ENCODE measurements at regions not wholly inside any gene's neighbourhood (a gene's known extent, or its start where the extent isn't known, plus 50 kb on each side); places are given as distances from the start of the nearest gene placed in this dataset.

DNA sequence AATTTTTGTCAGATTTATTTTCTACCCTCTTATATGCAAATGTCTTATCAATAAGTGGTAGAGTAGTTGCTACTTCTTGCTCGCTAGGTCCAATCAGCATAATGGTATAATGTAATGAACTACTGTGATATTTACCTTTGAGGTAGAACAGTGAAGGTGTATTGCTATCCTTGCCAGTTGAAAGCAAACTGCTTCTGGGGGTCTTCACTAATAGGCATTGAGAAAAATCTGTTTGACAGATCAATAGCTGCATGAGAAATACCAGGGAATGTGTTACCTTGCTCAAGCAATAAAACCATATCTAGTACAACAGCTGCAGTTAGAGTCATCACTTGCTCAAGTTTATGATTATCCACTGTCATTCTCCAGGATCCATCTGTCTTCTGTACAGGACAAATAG lies 50.1 kb upstream of the EFEMP1 start:
- in situ Hi-C loops (cut with MboI; ENCODE audit: low sequenced_read_pairs): no loop called here

DNA sequence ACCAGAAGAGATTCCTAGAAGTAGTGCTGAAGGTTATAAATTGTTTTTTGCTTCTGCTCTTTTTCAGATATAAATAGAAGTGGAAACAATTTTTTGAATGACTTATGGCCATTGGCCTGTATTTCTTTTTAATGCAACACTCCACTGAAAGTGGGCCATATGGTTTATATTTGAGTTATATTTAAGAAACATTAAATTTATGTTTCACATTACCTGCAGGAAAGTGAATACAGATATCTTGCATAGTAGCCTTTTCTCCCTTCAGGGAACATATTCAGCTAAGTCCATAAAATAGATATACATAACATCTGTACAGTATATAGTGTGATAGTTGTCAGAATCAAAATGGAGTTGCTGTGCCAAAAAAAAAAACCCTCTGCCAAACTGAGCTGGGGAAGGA lies 53.1 kb upstream of the EFEMP1 start:
- in situ Hi-C loops (cut with MboI; ENCODE audit: low sequenced_read_pairs): no loop called here

DNA sequence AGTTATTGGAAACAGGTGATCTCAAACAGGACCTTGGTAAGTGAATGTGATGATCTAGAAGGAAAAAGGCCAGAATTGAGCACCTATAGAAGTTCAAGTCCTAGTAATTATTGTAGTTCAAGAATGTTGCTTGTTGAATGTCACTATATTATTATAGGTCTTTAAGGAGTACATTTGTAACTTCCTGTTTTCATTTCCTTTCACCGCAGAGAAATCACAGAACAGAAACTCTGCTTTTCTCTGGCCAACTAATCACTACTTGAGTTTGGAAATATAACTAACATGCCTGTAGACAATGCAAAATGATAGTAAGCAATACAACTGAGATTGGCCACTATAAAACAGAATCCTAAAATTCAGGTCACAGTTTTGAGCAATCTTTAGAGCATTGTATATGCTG lies 61.8 kb upstream of the EFEMP1 start:
- in situ Hi-C loops (cut with MboI; ENCODE audit: low sequenced_read_pairs): no loop called here

DNA sequence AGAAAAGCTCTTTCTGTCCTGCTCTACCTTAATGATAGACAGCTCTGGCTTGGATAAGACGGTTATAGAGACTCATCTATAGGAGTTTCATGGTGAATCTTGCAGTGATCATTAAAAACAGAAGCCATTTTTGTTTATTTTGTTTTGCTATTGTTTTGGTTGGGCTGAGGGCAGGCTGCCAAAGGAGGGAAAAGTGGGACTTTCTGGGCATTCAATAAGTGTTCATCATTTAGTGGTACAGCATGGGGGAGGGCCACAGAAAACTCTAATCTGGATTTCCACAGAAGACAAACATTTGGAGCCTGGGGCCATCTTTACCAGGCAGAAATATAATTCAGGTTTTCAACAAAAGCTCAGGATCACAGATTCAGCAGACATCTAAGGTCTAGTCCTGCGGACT lies 62.4 kb upstream of the EFEMP1 start:
- in situ Hi-C loops (cut with MboI; ENCODE audit: low sequenced_read_pairs): no loop called here

DNA sequence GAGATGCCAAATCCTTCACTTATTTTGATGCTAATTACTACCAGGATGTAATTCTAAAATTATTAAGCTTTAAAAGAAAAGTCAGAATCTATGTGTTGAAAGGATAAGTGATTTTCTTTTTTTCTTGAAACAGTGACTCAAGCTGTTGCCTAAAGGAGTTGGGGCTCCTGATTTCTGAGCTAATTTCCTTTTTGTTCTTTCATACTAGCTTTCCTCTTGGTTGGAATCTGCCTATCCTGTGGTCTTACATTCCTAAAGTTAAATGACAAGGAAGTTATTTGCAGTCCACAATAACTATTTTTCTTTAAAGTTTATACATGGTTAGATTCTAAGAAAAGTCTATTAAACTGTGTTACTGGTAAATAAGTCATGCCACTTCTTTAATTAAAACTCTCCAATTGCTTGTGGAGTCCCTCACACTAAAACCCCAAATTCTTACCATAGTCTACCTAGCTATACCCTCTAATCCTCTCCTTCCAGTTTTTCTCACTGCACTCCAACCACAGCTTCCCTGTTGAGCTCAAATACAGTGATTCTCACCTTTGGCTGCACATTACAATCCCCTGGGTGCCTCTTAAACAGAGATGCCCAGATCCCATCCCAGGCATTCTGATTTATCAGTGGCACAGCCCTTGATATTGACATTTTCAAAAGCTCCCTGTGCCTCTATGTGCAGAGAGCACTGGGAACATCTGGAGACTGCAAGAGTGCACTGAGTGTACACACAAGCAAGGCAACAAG lies 63.3 kb upstream of the EFEMP1 start:
- in situ Hi-C loops (cut with MboI; ENCODE audit: low sequenced_read_pairs): no loop called here

DNA sequence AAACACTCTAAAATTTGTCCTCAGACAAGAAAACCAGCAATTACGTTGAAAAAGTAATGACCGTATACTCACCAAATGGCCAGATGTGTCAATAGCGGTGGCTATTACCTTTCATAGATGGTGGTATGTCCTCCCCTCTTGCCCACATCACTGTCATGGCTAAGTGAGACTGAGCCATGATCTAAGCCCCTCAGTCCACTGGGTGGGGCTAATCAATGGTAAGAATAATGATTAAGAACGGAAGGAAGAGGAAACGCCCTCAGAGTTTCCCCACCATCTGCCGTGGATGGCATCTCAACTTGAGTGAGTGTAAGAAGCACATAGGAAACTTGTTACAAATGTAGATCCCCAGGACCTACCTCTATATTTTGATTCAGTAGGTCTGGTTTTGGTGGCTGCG lies 65.8 kb upstream of the EFEMP1 start:
- in situ Hi-C loops (cut with MboI; ENCODE audit: low sequenced_read_pairs): no loop called here

DNA sequence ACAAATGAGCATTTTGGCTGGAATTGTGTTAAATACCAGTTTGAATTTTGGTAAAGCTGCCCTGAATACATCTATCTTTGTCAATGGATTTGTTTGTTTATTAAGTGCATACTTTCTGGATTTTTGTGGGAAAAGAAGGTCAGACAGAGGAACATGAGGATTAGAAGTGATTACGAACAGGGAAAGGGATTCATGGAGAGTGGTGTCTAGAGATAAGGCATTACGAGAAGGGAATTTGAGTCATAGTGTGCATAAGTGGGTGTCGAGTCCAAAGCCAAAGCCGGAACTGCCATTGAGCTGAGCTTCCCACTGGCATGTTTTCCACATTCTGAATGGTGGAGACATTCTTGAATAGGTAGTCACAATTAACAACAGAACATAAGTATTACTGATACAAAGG lies 68.9 kb upstream of the EFEMP1 start:
- in situ Hi-C loops (cut with MboI; ENCODE audit: low sequenced_read_pairs): no loop called here

DNA sequence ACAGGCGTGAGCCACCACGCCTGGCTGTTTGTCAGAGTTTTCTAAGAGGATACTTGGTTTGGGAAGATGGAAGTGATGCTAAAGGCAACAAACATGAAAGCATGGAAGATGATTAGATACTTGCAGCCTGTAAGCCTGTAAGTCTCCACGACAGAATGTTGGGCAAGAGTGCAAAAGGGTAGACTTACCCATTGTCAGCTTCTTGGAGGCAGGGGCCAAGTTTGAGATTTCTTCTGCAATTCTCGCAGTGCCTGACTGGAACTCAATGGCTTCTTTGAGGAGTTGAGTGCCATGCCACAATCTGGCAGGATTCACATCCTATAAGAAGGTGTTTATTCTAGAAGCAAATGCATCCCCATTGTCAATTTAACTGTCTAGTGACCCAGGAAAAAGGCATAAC lies 70.1 kb upstream of the EFEMP1 start:
- in situ Hi-C loops (cut with MboI; ENCODE audit: low sequenced_read_pairs): no loop called here

DNA sequence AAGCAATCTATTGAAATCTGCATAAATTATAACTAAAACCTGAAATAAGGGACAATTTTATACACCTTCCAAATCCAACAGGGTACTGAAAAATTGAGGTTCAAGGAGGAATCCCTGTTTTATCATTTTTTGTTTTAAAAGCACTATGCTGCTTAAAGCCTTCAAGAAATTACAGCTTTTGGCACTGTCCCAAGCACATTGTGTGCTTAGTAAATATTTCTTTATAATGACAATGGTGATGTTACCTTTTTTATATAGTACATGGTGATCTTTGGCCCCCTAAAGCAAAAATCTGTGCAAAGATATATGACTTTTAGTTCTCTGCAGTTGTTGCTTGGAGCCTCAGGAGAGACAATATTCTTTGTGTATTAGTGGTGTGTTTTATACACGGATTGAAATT lies 71.6 kb upstream of the EFEMP1 start:
- in situ Hi-C loops (cut with MboI; ENCODE audit: low sequenced_read_pairs): no loop called here

DNA sequence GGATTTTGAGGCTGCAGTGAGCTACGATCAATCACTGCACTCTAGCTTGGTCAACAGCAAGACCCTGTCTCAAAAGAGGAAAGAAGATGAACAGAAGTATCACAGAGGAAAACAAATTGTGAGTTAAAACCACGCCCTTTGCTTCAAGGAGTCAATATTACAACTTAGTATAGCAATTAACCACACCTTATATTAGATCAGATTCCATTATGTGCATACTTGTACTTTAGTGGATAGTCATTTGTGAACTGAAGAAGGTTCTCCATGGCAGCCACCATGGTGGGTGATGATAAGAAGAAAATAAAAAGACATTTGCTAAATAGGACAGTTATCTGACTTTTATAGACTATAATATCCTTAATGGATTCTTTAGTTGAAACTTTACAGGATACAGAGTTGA lies 72.3 kb upstream of the EFEMP1 start:
- in situ Hi-C loops (cut with MboI; ENCODE audit: low sequenced_read_pairs): no loop called here

DNA sequence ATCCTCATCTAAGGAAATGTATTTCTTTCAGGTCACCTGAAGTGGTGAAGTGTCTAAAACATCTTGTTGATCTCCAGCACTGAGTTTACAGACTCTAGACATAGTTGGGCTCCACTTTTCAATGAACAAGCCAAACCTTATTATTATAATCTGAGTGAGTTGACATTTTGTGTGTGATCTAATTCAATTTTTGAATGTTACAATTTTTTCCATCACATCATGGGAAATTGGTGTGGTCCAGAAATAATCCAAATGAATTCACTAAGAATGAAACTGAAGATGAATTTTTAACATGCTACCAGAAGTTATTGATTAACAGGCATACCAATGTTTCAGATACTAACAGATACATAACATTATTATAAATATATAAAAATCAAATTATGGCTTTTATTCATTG lies 75.6 kb upstream of the EFEMP1 start:
- in situ Hi-C loops (cut with MboI; ENCODE audit: low sequenced_read_pairs): no loop called here

DNA sequence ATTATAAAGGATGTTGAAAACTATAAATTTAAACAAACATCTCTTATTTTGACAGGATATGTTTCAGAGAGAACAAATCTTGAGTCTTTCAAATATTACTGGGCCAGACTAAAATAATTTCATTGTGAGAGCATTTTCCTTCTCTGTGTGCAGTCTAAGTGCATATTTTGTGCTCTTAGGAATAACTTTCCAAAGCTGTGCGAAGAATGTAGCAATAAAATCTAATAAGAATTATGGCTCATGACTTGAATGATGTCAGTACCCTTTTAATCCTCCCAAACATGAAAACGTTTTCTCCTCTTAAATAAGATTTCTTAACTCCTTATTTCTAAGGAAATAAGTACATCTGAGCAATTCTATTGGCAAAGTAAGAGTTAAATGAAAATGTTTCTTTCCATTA lies 76.2 kb upstream of the EFEMP1 start:
- in situ Hi-C loops (cut with MboI; ENCODE audit: low sequenced_read_pairs): loop anchor here (25.0 kb wide), 1 partner anchor 287 kb away; no protein-coding TSS in a partner anchor

DNA sequence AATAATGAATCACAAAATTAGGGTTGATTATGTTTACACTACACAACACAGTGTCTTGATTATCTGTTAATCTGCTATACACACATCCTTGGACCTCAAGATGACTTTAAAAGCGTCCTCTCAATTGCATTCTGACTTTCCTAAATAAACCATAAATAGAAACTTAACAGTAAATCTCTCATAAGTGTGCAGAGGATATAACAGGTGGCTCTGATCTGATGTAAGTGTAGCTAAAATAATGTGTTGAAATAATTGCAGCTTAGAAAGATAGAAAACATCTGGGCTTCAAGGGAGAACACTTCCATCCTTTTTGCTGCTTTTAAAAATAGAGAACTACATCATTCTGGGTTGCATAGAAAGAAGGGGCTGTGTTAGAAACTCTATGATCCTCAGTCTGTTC lies 78.4 kb upstream of the EFEMP1 start:
- in situ Hi-C loops (cut with MboI; ENCODE audit: low sequenced_read_pairs): loop anchor here (25.0 kb wide), 1 partner anchor 290 kb away; no protein-coding TSS in a partner anchor

DNA sequence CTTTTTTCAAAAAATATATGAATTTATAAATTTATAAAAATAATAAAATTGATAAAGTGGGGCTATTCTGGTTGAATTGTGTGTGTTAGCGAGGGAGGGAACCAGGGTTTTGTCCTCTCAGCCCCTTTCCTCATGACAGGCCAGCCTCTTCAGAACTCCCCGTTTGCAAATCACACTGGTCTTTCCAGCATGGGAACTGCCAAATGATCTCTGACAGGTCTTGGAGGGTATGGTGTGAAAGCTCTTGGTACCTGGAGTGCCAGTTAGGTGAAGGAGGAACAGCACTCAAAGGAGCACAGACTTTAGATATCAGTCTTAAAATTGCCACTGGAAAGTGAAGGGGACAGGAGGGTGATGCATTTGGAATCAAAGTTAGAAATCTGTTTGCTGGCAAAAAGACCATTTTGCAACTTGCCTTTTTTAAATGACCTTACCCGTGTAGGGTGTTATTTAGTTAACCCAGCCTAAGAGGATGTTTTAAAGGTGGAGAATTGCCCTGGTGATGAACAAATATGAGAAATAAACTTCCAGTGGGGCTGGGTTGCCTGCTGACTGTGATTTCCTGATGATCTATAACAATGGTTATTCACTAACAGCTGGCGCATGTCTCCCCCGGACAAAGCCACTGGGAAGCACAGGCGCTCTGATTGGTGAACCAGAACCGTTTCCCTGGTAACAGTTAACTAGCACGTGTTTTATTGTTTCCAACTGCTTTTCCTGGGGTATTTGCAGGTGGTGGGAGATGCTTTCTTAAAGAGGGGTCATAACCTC lies 85.3 kb upstream of the EFEMP1 start:
- in situ Hi-C loops (cut with MboI; ENCODE audit: low sequenced_read_pairs): loop anchor here (25.0 kb wide), 1 partner anchor 297 kb away; no protein-coding TSS in a partner anchor

DNA sequence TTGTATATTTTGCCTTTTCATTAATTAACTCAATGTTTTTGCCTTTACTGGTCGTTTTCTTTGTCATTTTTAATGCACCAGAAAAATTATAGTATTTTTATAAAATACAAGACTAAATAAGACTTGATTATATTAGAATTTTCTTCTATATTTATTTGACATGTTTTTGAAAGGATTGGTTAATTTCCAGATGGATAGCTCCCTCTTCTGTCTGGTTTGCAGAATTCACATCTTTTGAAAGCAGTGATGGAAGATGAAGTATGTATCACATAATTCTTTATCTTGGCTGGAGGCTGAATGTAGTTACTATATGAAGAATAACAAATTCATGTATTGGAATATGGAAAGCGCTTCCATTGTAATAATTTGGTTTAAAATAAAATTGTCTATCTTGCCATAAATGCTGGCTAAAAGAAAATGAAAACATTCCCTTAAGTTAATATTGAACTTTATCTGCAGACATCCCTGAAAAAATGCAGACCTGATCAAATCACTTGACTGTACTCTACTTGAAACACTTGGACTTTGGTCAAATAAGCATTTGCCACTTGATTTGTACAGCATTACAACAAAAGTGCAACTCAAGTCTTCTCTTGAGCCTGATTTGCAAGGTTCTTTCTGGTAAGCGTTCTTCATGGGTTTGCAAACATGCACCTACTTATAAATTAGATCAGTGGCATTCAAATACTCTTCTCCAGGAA lies 86.3 kb upstream of the EFEMP1 start:
- in situ Hi-C loops (cut with MboI; ENCODE audit: low sequenced_read_pairs): loop anchor here (25.0 kb wide), 1 partner anchor 298 kb away; no protein-coding TSS in a partner anchor

DNA sequence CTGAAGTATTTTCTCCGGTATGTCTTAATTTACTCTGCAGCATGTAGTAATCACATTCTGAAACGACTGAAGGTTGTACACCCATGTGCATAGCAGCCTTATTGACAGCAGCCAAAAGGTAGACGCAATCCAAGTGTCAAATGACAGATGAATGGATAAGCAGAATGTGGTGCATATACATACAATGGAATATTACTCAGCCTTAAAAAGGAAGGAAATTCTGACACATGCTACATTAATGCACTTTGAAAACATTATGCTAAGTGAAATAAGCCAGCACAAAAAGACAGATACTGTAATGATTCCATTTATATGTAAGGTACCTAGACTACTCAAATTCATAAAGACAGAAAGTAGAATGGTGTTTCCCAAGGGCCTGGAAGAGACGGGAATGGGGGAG lies 88.0 kb upstream of the EFEMP1 start:
- in situ Hi-C loops (cut with MboI; ENCODE audit: low sequenced_read_pairs): loop anchor here (25.0 kb wide), 1 partner anchor 299 kb away; no protein-coding TSS in a partner anchor

DNA sequence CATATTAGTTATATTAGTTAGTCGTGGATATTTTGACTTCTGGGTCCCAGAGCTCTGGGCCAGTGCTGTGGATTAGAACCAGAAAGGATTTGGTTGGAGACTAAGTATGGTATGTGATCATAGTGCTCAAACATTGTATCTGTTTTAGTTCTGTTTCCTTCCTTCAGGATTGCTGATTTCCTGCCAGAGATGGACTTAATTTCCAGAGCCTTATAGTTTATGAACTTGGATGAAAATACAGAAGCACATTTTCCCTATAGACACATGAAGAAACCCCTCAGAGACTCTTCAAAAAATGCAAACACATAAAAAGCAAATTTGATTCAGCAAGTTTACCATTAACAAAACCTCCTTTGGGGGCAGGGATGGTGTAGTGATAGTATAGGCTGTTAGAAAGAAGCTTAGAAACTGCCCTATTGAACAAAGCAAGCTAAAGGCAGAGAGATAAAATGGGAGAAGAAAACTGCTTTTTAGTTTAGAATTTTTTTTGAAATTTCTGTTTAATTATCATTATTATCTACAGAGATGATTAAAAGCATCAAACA lies 88.7 kb upstream of the EFEMP1 start:
- in situ Hi-C loops (cut with MboI; ENCODE audit: low sequenced_read_pairs): loop anchor here (25.0 kb wide), 1 partner anchor 300 kb away; no protein-coding TSS in a partner anchor

DNA sequence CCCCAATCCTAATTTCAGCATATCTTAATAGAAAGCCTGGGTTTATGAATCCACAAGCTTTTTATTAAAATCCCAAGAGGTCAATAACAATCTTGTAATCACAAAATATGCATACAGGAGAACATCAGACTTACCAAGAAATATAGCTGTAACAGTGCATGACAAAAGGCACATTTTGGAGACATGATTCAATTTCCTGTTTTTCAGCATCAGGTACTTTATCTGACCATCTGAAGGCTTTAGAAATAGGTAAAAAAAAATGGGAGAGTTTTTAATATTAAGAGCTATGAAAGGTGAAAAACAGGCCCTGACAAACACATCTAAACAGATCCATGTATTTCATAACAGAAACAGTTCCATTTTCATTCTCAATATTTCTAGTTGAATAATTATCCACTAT lies 89.9 kb upstream of the EFEMP1 start:
- in situ Hi-C loops (cut with MboI; ENCODE audit: low sequenced_read_pairs): loop anchor here (25.0 kb wide), 1 partner anchor 301 kb away; no protein-coding TSS in a partner anchor

DNA sequence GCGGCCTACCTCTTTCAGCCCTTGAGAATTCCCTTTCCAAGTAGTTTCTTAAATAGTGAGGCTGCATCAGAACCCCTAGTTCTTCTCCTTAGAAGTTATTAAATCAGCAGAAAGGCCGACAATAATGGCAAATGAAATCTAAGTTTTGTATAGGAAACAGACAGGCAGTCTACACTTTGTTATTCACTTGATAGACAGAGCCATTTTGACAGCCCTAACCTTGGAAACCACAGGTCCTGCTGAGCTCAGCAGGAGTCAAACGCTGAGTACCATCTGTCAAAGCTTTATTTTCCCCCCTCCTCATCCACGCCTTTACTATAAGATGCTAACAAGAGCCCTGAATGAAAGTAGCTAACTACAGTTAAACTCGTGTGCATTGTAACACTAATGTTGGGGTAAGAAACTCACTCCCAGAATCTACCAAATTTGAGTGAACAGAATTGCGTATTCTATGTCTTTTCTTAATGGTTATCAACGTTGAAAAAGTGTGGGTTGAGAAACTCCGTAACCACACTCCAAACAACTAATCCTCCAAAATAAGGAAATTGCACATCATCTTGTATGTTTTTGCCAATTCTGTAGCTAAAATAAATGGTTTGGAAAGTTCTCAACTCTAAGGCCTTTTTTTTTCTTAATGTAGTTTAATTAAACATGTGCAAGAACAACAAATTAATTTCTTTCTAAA lies 90.6 kb upstream of the EFEMP1 start:
- in situ Hi-C loops (cut with MboI; ENCODE audit: low sequenced_read_pairs): loop anchor here (25.0 kb wide), 1 partner anchor 302 kb away; no protein-coding TSS in a partner anchor

DNA sequence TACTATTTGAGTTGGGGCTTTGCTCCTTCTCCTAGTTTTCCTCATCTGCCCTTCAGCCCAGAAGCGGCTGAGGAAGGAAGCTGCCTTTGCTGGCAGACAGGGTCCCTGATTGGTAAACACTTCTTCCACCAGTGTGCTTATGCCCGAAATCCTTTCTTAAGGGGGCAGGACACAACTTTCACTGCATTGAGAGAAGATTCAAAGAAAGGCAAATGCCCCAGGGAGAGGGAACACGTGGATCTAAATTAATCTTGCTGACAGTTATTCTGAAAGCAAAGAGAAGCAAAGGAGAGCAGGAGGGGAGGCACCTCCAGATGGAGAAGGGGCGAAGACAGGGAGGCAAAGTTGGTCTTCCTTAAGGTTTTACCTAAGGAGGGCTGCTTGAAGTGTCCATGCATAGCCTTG lies 92.1 kb upstream of the EFEMP1 start:
- in situ Hi-C loops (cut with MboI; ENCODE audit: low sequenced_read_pairs): loop anchor here (25.0 kb wide), 1 partner anchor 303 kb away; no protein-coding TSS in a partner anchor

Data from HL-60/S4 (cell line).